Keratinocyte (primary cell): ENCODE measurements at regions not wholly inside any gene's neighbourhood (a gene's known extent, or its start where the extent isn't known, plus 50 kb on each side); places are given as distances from the start of the nearest gene placed in this dataset.

ENCODE experiments used
- DNase-seq: peaks from one replicate; pipeline ENCODE4 v3.0.0-alpha.2; 2011; ENCODE audit warnings: low read depth, missing footprints, low spot score
- FAIRE-seq: peaks from 2 replicates; lab custom pipeline; 2011; peaks lifted over from hg19 to GRCh38; lab: Jason Lieb, UNC
- H2AFZ ChIP-seq: 2 replicates; pipeline ENCODE4 v1.6.0; 2012; ENCODE audit warnings: low read length, control low read depth, inconsistent platforms; ENCODE audit not compliant: control insufficient read depth
- H3K27ac ChIP-seq: 2 replicates; pipeline ENCODE4 v1.5.1; 2011; ENCODE audit warnings: low read length; ENCODE audit not compliant: control insufficient read depth, insufficient read depth
- H3K27me3 ChIP-seq: 3 replicates; pipeline ENCODE4 v1.6.0; 2011; ENCODE audit warnings: low read length; ENCODE audit not compliant: control insufficient read depth, insufficient read depth; ENCODE audit errors: extremely low read depth
- H3K36me3 ChIP-seq, 2 experiments: 2 replicates in 1 of 2; 3 replicates in 1 of 2; pipeline ENCODE4 v1.5.1; 2011; ENCODE audit warnings: low read length in 2 of 2, mild to moderate bottlenecking in 1 of 2; ENCODE audit not compliant: control insufficient read depth in 2 of 2, insufficient read depth in 2 of 2; ENCODE audit errors: extremely low read depth in 1 of 2
- H3K4me1 ChIP-seq: 3 replicates; pipeline ENCODE4 v1.5.1; 2011; ENCODE audit warnings: low read length; ENCODE audit not compliant: control insufficient read depth, insufficient read depth; ENCODE audit errors: extremely low read depth
- H3K4me2 ChIP-seq: 3 replicates; pipeline ENCODE4 v1.6.0; 2011; ENCODE audit warnings: low read depth, low read length; ENCODE audit not compliant: control insufficient read depth, insufficient read depth; ENCODE audit errors: extremely low read depth
- H3K4me3 ChIP-seq, 3 experiments: fragments of 200-600 bp in 1 of 3; sonication (generic) in 1 of 3; 2 replicates in 2 of 3; 3 replicates in 1 of 3; pipeline ENCODE4 v1.5.1; 2011 to 2016; ENCODE audit warnings: low read length in 3 of 3, mild to moderate bottlenecking in 3 of 3, control low read depth in 2 of 3, inconsistent platforms in 1 of 3, low read depth in 1 of 3, mixed read lengths in 1 of 3, mixed run types in 1 of 3, moderate library complexity in 1 of 3; ENCODE audit not compliant: control insufficient read depth in 2 of 3, insufficient read depth in 2 of 3; ENCODE audit errors: extremely low read depth in 1 of 3
- H3K79me2 ChIP-seq: 2 replicates; pipeline ENCODE4 v1.6.0; 2012; ENCODE audit warnings: low read length; ENCODE audit not compliant: control insufficient read depth, insufficient read depth
- H3K9ac ChIP-seq: 3 replicates; pipeline ENCODE4 v1.6.0; 2011; ENCODE audit warnings: low read length; ENCODE audit not compliant: control insufficient read depth, insufficient read depth; ENCODE audit errors: extremely low read depth
- H3K9me1 ChIP-seq: 3 replicates; pipeline ENCODE4 v1.6.0; 2011; ENCODE audit warnings: low read length; ENCODE audit not compliant: control insufficient read depth, insufficient read depth; ENCODE audit errors: extremely low read depth
- H3K9me3 ChIP-seq: 2 replicates; pipeline ENCODE4 v1.5.1; 2012; ENCODE audit warnings: low read depth, low read length; ENCODE audit not compliant: control insufficient read depth
- H4K20me1 ChIP-seq: 3 replicates; pipeline ENCODE4 v1.6.0; 2011; ENCODE audit warnings: low read length; ENCODE audit not compliant: control insufficient read depth, insufficient read depth; ENCODE audit errors: extremely low read depth
- EZH2 ChIP-seq: IDR thresholded peaks from one replicate; pipeline ENCODE4 v1.6.1; 2012; ENCODE audit warnings: inconsistent platforms, mild to moderate bottlenecking, low read length, moderate library complexity
- dilution Hi-C: fragments of 300-500 bp; cut with MboI; formaldehyde crosslinking; loops from one replicate; pipeline ENCODE4 v1.7.0; 2020; ENCODE audit warnings: low sequenced_read_pairs; ENCODE audit not compliant: extremely low pct_ligation_motif_present
- TF ChIP-seq, protein P1 (sequence below), 3 experiments: IDR thresholded peaks in 1 of 3; conservative IDR thresholded peaks in 1 of 3; optimal IDR thresholded peaks in 1 of 3; 2 replicates in 2 of 3; 3 replicates in 1 of 3; pipeline versions ENCODE3 to v1.5.1; 2011; ENCODE audit warnings: low read length in 3 of 3, mild to moderate bottlenecking in 3 of 3, moderate library complexity in 2 of 3, control low read depth in 1 of 3, inconsistent platforms in 1 of 3; ENCODE audit not compliant: insufficient read depth in 2 of 3; ENCODE audit errors: extremely low read depth in 1 of 3

DNA sequence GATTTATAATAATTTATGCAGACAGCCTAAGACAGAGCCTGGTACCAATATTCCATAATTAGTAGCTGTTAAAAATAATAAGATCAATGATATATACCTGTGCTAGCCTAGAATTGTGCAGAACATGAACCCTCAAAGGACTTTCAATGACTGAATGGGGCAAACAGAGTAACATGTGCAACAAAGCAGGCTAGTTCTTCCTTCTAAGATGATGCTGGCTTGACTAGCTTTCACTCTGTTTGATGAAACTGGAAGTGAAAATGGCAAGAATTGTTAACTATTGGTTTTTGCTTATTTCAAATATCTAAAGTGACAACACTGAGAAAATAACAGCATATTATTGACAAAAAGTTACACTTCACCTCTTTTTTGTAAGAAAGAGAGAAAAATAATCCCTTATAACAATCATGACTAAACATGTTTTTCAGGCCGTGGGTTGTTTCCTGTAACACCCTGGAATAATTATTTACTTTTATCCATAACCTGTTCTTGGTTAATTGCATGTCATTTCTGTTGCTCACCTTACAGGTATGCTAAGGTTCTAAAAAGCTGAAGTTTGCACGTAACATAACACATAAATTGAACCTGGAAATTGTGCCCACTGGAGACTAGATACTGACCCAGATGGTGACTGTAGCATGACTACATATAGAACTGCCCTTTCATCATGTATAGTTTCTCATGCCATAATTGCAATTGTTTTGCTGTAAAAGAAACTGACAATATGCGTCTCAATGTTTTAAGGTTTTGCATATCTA lies 108.7 kb downstream of the C18orf54 start:
- H3K36me3 ChIP-seq, result no peaks in the 10 kb centered on the region
- peaks cover 5% of the 10 kb centered on the region for H3K4me1 ChIP-seq
- H3K9ac ChIP-seq, result no peak overlapping the region
- no peak for FAIRE-seq
- no peaks in the 10 kb centered on the region for H3K79me2 ChIP-seq
- DNase-seq, result no peak
- H3K9me3 ChIP-seq, result no peaks in the 10 kb centered on the region
- dilution Hi-C loops, result no loop called here
- peak overlapping the region; percentile 41 for H3K4me2 ChIP-seq
- no peak for TF ChIP-seq EZH2
- TF ChIP-seq, protein P1, sequence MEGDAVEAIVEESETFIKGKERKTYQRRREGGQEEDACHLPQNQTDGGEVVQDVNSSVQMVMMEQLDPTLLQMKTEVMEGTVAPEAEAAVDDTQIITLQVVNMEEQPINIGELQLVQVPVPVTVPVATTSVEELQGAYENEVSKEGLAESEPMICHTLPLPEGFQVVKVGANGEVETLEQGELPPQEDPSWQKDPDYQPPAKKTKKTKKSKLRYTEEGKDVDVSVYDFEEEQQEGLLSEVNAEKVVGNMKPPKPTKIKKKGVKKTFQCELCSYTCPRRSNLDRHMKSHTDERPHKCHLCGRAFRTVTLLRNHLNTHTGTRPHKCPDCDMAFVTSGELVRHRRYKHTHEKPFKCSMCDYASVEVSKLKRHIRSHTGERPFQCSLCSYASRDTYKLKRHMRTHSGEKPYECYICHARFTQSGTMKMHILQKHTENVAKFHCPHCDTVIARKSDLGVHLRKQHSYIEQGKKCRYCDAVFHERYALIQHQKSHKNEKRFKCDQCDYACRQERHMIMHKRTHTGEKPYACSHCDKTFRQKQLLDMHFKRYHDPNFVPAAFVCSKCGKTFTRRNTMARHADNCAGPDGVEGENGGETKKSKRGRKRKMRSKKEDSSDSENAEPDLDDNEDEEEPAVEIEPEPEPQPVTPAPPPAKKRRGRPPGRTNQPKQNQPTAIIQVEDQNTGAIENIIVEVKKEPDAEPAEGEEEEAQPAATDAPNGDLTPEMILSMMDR (optimal IDR thresholded peaks at IDR 0.05 in 1 of 3, IDR thresholded peaks at IDR 0.05 in 1 of 3, conservative IDR thresholded peaks at IDR 0.05 in 1 of 3; ENCODE audit: extremely low read depth in 1 of 3, insufficient read depth in 2 of 3, low read length in 3 of 3), result no peak
- no peaks in the 10 kb centered on the region for H4K20me1 ChIP-seq
- H3K9me1 ChIP-seq, result no peaks in the 10 kb centered on the region
- H3K27me3 ChIP-seq, result no peaks in the 10 kb centered on the region
- no peak overlapping the region for H2AFZ ChIP-seq
- H3K27ac ChIP-seq, result no peak overlapping the region
- H3K4me3 ChIP-seq, result no peak overlapping the region

GRCh38 chr18:54479365-54479764 lies 111.7 kb upstream of the DYNAP start:
- no peak overlapping the region for H3K4me3 ChIP-seq
- no peaks in the 10 kb centered on the region for H3K9me3 ChIP-seq
- H4K20me1 ChIP-seq, result no peaks in the 10 kb centered on the region
- TF ChIP-seq EZH2, result no peak
- TF ChIP-seq, protein P1 (optimal IDR thresholded peaks at IDR 0.05 in 1 of 3, IDR thresholded peaks at IDR 0.05 in 1 of 3, conservative IDR thresholded peaks at IDR 0.05 in 1 of 3; ENCODE audit: extremely low read depth in 1 of 3, insufficient read depth in 2 of 3, low read length in 3 of 3), result no peak
- no peaks in the 10 kb centered on the region for H3K27me3 ChIP-seq
- DNase-seq (no peak), FAIRE-seq (no peak)
- no peak overlapping the region for H3K27ac ChIP-seq
- H3K4me1 ChIP-seq, result no peaks in the 10 kb centered on the region
- H3K4me2 ChIP-seq, result no peak overlapping the region
- H3K36me3 ChIP-seq, result no peaks in the 10 kb centered on the region
- no peaks in the 10 kb centered on the region for H3K79me2 ChIP-seq
- H3K9me1 ChIP-seq, result no peaks in the 10 kb centered on the region
- no peak overlapping the region for H2AFZ ChIP-seq
- dilution Hi-C loops, result no loop called here
- no peak overlapping the region for H3K9ac ChIP-seq
